Spleen (tissue), 7 donors: ENCODE measurements at regions not wholly inside any gene's neighbourhood (a gene's known extent, or its start where the extent isn't known, plus 50 kb on each side); places are given as distances from the start of the nearest gene placed in this dataset.

Experiments
- POLR2A ChIP-seq, 3 donors: fragments of 450-650 bp; IDR thresholded peaks; one replicate each; pipeline ENCODE4 v1.5.1; 2017; ENCODE audit warnings: antibody characterized with exemption in 3 of 3, mild to moderate bottlenecking in 1 of 3
- POLR2AphosphoS5 ChIP-seq, 3 donors: sonication (generic); formaldehyde crosslinking; IDR thresholded peaks; one replicate each; pipeline ENCODE4 v1.5.1; 2017; ENCODE audit warnings: antibody characterized with exemption in 3 of 3
- TF ChIP-seq, protein P1 (sequence below), 11 experiments: fragments of 200-600 bp in 7 of 11; fragments of 450-650 bp in 4 of 11; sonication (generic) in 4 of 11; IDR thresholded peaks in 8 of 11; conservative IDR thresholded peaks in 3 of 11; 1 replicate in 7 of 11; 2 replicates in 4 of 11; pipeline versions ENCODE4 v1.4.0 to v1.8.0; 2016 to 2021; ENCODE audit warnings: antibody characterized with exemption in 11 of 11, inconsistent platforms in 4 of 11, mild to moderate bottlenecking in 1 of 11
- donor health status: DM: no; HTN: no; CAD: no; lungs with moderate emphysema.
- donor health status: DM: no; HTN: no; CAD: no.
- donor health status: DM: no; HTN: no; CAD: no.

DNA sequence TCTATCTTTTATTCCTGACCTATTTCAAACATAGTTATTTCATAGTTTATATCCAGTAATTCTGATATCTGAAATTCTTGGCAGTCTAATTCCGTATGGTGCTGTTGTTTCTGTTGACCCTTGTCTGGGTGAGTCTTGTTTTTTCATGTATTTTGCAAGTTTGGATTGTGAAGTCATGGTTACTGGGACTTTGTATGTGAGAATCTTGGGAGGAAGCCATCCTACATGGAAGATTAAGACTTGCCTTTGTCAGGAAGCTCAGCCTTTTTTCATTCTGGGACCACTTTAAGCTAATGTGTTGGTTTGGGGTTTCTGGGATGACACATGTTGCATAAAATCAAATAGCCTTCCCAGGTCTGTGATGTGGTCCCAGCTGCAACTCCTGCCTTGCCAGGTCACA is 191.6 kb upstream of the E2F7 start:
- TF ChIP-seq, protein P1, sequence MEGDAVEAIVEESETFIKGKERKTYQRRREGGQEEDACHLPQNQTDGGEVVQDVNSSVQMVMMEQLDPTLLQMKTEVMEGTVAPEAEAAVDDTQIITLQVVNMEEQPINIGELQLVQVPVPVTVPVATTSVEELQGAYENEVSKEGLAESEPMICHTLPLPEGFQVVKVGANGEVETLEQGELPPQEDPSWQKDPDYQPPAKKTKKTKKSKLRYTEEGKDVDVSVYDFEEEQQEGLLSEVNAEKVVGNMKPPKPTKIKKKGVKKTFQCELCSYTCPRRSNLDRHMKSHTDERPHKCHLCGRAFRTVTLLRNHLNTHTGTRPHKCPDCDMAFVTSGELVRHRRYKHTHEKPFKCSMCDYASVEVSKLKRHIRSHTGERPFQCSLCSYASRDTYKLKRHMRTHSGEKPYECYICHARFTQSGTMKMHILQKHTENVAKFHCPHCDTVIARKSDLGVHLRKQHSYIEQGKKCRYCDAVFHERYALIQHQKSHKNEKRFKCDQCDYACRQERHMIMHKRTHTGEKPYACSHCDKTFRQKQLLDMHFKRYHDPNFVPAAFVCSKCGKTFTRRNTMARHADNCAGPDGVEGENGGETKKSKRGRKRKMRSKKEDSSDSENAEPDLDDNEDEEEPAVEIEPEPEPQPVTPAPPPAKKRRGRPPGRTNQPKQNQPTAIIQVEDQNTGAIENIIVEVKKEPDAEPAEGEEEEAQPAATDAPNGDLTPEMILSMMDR (IDR thresholded peaks at IDR 0.05 in 8 of 11, conservative IDR thresholded peaks at IDR 0.05 in 3 of 11), result no peak
- TF ChIP-seq POLR2A (IDR thresholded peaks at IDR 0.05) (no peak), POLR2AphosphoS5 (IDR thresholded peaks at IDR 0.05) (no peak)
